ENCODE measurements at regions not wholly inside any gene's neighbourhood (a gene's known extent, or its start where the extent isn't known, plus 50 kb on each side); places are given as distances from the start of the nearest gene placed in this dataset.

GRCh38 chr4:64503416-64503815 lies 94.2 kb upstream of the TECRL start:
- no peaks in the 10 kb centered on the region for H4K20me1 ChIP-seq (ENCODE audit: insufficient read depth)
- no peak for ATAC-seq
- intact Hi-C loops (cut with micrococcal nuclease), result no loop called here
- no peaks in the 10 kb centered on the region for H3K9me2 ChIP-seq (ENCODE audit: insufficient read depth)
- H3K27me3 ChIP-seq (ENCODE audit: insufficient read depth, low read length), result no peaks in the 10 kb centered on the region
- TF ChIP-seq SRF (IDR thresholded peaks at IDR 0.05; ENCODE audit: low read depth), result no peak
- no peak for TF ChIP-seq REST (IDR thresholded peaks at IDR 0.05; ENCODE audit: low read depth)
- no peak for TF ChIP-seq CBX3 (IDR thresholded peaks at IDR 0.05; ENCODE audit: low read depth)
- TF ChIP-seq ELF1 (IDR thresholded peaks at IDR 0.05; ENCODE audit: borderline replicate concordance, low read depth), result no peak
- no peak for TF ChIP-seq POLR2AphosphoS5 (IDR thresholded peaks at IDR 0.05; ENCODE audit: low read depth, low read length)
- TF ChIP-seq EZH2 (IDR thresholded peaks at IDR 0.05), result no peak
- TF ChIP-seq JUND (IDR thresholded peaks at IDR 0.05), result no peak
- TF ChIP-seq EGR1 (IDR thresholded peaks at IDR 0.05; ENCODE audit: low read depth), result no peak
- no peak for TF ChIP-seq ZNF274 (IDR thresholded peaks at IDR 0.05; ENCODE audit: low read depth, low read length)
- no peak for TF ChIP-seq TCF7L2 (IDR thresholded peaks at IDR 0.05; ENCODE audit: borderline replicate concordance, extremely low read depth, insufficient read depth, insufficient read length)
- no peak for TF ChIP-seq RAD21 (IDR thresholded peaks at IDR 0.05; ENCODE audit: low read depth)
- no peak for TF ChIP-seq CTCF (IDR thresholded peaks at IDR 0.05 in 2 of 3, conservative IDR thresholded peaks at IDR 0.05 in 1 of 3; ENCODE audit: borderline replicate concordance in 1 of 3, insufficient read depth in 1 of 3, low read depth in 2 of 3, low read length in 2 of 3)
- no peak for TF ChIP-seq MAX (IDR thresholded peaks at IDR 0.05)
- no peak for TF ChIP-seq CEBPB (IDR thresholded peaks at IDR 0.05; ENCODE audit: low read depth)
- TF ChIP-seq, protein P1, sequence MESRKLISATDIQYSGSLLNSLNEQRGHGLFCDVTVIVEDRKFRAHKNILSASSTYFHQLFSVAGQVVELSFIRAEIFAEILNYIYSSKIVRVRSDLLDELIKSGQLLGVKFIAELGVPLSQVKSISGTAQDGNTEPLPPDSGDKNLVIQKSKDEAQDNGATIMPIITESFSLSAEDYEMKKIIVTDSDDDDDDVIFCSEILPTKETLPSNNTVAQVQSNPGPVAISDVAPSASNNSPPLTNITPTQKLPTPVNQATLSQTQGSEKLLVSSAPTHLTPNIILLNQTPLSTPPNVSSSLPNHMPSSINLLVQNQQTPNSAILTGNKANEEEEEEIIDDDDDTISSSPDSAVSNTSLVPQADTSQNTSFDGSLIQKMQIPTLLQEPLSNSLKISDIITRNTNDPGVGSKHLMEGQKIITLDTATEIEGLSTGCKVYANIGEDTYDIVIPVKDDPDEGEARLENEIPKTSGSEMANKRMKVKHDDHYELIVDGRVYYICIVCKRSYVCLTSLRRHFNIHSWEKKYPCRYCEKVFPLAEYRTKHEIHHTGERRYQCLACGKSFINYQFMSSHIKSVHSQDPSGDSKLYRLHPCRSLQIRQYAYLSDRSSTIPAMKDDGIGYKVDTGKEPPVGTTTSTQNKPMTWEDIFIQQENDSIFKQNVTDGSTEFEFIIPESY (IDR thresholded peaks at IDR 0.05; ENCODE audit: extremely low read depth, insufficient replicate concordance, low read length), result no peak
- no peak for TF ChIP-seq SP1 (IDR thresholded peaks at IDR 0.05; ENCODE audit: low read depth)
- no peak for TF ChIP-seq FOSL1 (IDR thresholded peaks at IDR 0.05; ENCODE audit: low read depth)
- no peak for TF ChIP-seq YY1 (IDR thresholded peaks at IDR 0.05; ENCODE audit: extremely low read depth, insufficient replicate concordance, low read depth, low read length)
- TF ChIP-seq, protein P2, sequence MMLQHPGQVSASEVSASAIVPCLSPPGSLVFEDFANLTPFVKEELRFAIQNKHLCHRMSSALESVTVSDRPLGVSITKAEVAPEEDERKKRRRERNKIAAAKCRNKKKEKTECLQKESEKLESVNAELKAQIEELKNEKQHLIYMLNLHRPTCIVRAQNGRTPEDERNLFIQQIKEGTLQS (IDR thresholded peaks at IDR 0.05), result no peak
- no peaks in the 10 kb centered on the region for H3K4me1 ChIP-seq (ENCODE audit: control insufficient read depth in 1 of 2, insufficient read depth in 2 of 2, low read length in 2 of 2)
- no peak overlapping the region for H3K4me2 ChIP-seq (ENCODE audit: low read length)
- ChIA-PET POLR2A (no interaction called here), CTCF (no interaction called here), RAD21 (ENCODE audit: low non-redundant PET in 1 of 2, low total read pairs in 2 of 2, uncharacterized antibody in 2 of 2, unreplicated experiment in 2 of 2) (no interaction called here)
- H3K4me3 ChIP-seq (replicated peaks in 1 of 2; ENCODE audit: low read depth in 1 of 2, low read length in 2 of 2), result no peak overlapping the region
- H3K36me3 ChIP-seq (ENCODE audit: control insufficient read depth in 1 of 2, insufficient read depth in 2 of 2, low read length in 2 of 2), result no peaks in the 10 kb centered on the region
- H3K9ac ChIP-seq (ENCODE audit: low read length), result no peak overlapping the region
- peaks cover 6 to 10% of the 10 kb centered on the region in 2 experiments; a peak in 3 of 4 replicates for H3K9me3 ChIP-seq (ENCODE audit: control insufficient read depth in 1 of 2, insufficient read depth in 1 of 2, low read depth in 1 of 2, low read length in 2 of 2)
- no TSS peak for BruUV-seq (replicated peaks)
- no peak for DNase-seq (ENCODE audit: low read depth, low spot score)
- H3K27ac ChIP-seq (ENCODE audit: low read depth, low read length), result no peak overlapping the region
- no peaks in the 10 kb centered on the region for H3K79me2 ChIP-seq (ENCODE audit: insufficient read depth, low read length)
- no peak overlapping the region for H2AFZ ChIP-seq (ENCODE audit: low read depth, low read length, poor library complexity, severe bottlenecking)

All from HCT116 (cell line).